ENCODE measurements at regions not wholly inside any gene's neighbourhood (a gene's known extent, or its start where the extent isn't known, plus 50 kb on each side); places are given as distances from the start of the nearest gene placed in this dataset.

DNA sequence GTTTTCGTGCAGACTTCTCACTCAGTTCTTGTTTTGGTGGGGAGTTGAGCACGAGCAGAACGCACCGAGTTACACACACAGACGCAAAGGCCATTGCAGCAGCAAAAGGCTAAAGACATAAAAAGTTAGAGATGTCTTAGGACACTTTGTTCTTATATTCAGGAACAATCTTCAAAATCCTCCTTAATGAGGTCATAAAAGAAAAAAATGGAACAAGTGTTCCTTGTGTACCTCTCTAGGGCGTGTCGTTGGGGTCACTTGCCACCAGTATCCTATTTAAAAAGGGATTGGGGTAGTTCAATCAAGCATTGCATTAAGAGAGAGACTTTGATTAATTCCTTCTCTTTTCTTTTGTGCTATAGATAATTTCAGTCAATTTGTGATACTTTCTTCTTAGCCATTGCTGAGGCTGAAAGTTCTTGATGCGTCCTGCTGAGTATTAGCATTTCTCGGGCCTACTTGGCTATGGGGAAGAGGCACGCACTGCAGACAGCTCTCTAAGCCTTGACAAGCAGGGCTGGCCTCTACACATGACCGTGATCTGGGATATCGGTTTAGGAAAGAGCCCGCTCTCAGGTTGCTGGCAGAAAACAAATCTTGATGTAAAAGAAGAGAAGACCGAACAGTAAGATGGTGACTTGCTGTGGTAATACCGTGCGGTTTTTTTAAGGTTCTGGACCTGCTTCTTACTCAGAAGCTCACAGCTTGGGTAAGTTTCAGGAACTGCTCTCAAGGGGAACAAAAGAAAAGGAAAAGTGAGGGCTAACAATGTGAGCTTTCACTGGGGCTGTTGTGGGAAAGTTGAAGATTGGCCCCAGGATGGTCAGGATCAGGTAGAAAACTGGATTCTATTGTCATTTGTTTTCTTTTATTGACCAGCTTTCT, 223.6 kb downstream of the TM9SF2 start:
- no peaks in the 10 kb centered on the region for H3K36me3 ChIP-seq
- no peak overlapping the region for H3K4me3 ChIP-seq
- H3K9me3 ChIP-seq, result no peaks in the 10 kb centered on the region
- H3K27me3 ChIP-seq, result no peaks in the 10 kb centered on the region
- H3K4me1 ChIP-seq, result no peaks in the 10 kb centered on the region
- DNase-seq, result no peak
- no peak overlapping the region for H3K27ac ChIP-seq
- TF ChIP-seq POLR2A (IDR thresholded peaks at IDR 0.05) (no peak), CTCF (IDR thresholded peaks at IDR 0.05) (no peak)

- H3K27me3 ChIP-seq, result no peaks in the 10 kb centered on the region
- no peaks in the 10 kb centered on the region for H3K9me3 ChIP-seq
- no peak overlapping the region for H3K4me3 ChIP-seq
- H3K4me1 ChIP-seq, result no peaks in the 10 kb centered on the region
- DNase-seq, result no peak
- TF ChIP-seq POLR2A (IDR thresholded peaks at IDR 0.05) (no peak), CTCF (IDR thresholded peaks at IDR 0.05) (no peak)
- no peaks in the 10 kb centered on the region for H3K36me3 ChIP-seq
- H3K27ac ChIP-seq, result no peak overlapping the region
These were observed 222.6 kb downstream of the TM9SF2 start for GRCh38 chr13:99723878-99724277.

DNA sequence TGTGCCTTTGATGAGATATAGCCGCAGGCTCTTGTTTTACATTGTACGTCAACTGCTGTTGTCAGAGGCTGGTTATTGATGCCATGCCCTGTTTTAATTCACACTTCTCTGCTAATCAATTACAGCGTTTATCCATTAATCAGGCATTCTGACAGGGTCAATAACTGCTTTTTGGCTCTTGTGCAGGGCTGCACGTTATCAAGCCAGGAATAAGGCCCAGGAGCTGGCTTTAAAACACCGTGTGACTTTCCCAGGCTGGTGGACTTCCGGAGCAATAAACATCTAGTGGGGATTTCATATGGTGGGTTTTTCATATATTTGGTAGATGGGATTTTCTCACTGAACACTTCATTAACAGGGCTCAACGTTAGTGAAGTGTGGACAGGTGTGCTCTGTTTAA, 221.7 kb downstream of the TM9SF2 start:
- TF ChIP-seq CTCF (IDR thresholded peaks at IDR 0.05) (no peak), POLR2A (IDR thresholded peaks at IDR 0.05) (no peak)
- no peaks in the 10 kb centered on the region for H3K9me3 ChIP-seq
- H3K4me1 ChIP-seq, result no peaks in the 10 kb centered on the region
- no peak overlapping the region for H3K27ac ChIP-seq
- DNase-seq, result no peak
- H3K27me3 ChIP-seq, result no peaks in the 10 kb centered on the region
- no peak overlapping the region for H3K4me3 ChIP-seq
- no peaks in the 10 kb centered on the region for H3K36me3 ChIP-seq

DNA sequence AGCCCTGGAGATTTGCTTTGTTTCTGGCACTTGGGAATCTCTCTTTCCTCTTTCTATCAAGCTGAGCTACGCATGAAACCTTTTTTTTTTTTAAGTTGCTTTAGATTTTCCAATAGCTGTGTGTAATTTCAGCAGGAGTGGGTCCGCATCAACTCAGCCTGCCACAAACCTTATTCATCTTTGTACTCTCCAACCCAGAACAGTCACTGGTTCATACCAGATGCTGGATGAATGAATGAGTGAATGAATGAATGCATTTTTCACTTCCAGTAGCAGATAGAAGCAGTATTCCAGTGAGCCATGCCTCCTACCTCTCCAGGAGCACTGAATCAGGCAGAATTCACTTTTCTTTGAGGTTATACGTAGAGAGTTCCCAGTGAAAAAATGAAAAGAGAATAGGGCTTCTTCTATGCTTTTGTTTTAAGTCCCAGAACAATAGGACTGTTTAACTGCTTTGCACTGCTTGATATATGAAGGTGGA, 221.1 kb downstream of the TM9SF2 start:
- no peak overlapping the region for H3K27ac ChIP-seq
- no peak for DNase-seq
- H3K27me3 ChIP-seq, result no peaks in the 10 kb centered on the region
- TF ChIP-seq CTCF (IDR thresholded peaks at IDR 0.05), result no peak
- TF ChIP-seq POLR2A (IDR thresholded peaks at IDR 0.05), result no peak
- no peaks in the 10 kb centered on the region for H3K4me1 ChIP-seq
- H3K36me3 ChIP-seq, result no peaks in the 10 kb centered on the region
- no peaks in the 10 kb centered on the region for H3K9me3 ChIP-seq
- no peak overlapping the region for H3K4me3 ChIP-seq

DNA sequence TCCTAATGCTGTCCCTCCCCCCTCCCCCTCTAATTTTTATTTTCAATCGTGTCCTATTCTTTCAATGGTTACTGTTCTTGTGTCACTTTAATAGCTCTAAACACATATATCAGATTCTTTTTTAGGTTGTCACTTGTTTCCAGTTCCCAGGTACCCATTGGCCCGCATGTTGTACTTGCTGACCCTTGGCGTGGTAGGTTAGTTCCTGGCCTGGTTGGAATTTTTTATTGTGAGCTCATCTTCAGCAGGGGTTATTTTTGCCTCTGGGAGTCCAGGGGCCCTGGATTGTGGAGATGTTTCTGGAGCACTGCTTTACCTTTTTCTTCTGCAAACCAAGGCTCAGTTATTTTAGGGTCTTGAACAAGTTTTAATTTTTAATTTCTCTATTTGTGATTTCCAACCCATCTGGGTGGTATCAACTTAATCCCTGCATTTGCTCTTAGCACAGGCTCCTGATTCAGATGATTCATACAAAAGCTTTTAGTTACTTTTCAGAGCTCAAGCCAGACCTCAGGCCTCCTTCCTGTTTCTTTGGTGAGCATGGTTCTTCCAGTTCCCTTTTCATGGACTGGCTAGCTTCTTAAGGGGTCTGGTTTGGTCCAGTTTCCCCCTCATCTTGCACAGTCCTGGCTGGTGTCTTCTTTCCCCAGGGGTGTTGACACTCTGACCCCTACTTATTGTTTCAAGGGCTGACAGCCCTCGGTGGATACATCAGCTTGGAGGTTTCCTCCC, 220.5 kb downstream of the TM9SF2 start:
- no peak overlapping the region for H3K27ac ChIP-seq
- TF ChIP-seq CTCF (IDR thresholded peaks at IDR 0.05) (no peak), POLR2A (IDR thresholded peaks at IDR 0.05) (no peak)
- no peaks in the 10 kb centered on the region for H3K4me1 ChIP-seq
- no peak overlapping the region for H3K4me3 ChIP-seq
- H3K9me3 ChIP-seq, result no peaks in the 10 kb centered on the region
- DNase-seq, result no peak
- H3K27me3 ChIP-seq, result no peaks in the 10 kb centered on the region
- no peaks in the 10 kb centered on the region for H3K36me3 ChIP-seq

All from Peyer's patch (tissue), 4 donors.